ENCODE measurements at regions not wholly inside any gene's neighbourhood (a gene's known extent, or its start where the extent isn't known, plus 50 kb on each side); places are given as distances from the start of the nearest gene placed in this dataset.
"Not testable (repeated sequence)": the region's sequence is repeated elsewhere in the genome, so short reads cannot be mapped to it uniquely, and the experiment has no call there.

DNA sequence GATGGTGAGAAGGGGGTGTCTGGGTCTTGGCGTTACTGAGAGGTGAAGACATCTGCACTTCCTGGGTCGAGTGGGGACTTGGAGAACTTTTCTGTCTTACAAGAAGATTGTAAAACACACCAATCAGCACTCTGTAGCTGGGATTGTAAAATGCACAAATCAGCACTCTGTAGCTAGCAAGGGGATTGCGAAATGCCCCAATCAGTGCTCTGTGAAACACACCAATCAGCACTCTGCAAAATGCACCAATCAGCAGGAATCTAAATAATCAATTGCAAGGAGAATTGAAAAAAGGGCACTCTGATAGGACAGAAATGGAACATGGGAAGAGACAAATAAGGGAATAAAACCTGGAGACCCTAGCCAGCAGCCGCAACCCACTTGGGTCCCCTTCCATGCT lies 376.1 kb upstream of the SFSWAP start:
- no peak overlapping the region for H3K27ac ChIP-seq
- no peak overlapping the region for H3K4me3 ChIP-seq
- no peaks in the 10 kb centered on the region for H3K4me1 ChIP-seq (ENCODE audit: low read depth)
- H3K9me3 ChIP-seq (ENCODE audit: low read depth) = no peaks in the 10 kb centered on the region
- H3K27me3 ChIP-seq = no peaks in the 10 kb centered on the region
- H3K36me3 ChIP-seq = no peaks in the 10 kb centered on the region
- no peak for DNase-seq (ENCODE audit: low read depth in 1 of 2, low spot score in 1 of 2)
- TF ChIP-seq, protein P1, sequence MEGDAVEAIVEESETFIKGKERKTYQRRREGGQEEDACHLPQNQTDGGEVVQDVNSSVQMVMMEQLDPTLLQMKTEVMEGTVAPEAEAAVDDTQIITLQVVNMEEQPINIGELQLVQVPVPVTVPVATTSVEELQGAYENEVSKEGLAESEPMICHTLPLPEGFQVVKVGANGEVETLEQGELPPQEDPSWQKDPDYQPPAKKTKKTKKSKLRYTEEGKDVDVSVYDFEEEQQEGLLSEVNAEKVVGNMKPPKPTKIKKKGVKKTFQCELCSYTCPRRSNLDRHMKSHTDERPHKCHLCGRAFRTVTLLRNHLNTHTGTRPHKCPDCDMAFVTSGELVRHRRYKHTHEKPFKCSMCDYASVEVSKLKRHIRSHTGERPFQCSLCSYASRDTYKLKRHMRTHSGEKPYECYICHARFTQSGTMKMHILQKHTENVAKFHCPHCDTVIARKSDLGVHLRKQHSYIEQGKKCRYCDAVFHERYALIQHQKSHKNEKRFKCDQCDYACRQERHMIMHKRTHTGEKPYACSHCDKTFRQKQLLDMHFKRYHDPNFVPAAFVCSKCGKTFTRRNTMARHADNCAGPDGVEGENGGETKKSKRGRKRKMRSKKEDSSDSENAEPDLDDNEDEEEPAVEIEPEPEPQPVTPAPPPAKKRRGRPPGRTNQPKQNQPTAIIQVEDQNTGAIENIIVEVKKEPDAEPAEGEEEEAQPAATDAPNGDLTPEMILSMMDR (IDR thresholded peaks at IDR 0.05; ENCODE audit: low read depth, low read length) = no peak

DNA sequence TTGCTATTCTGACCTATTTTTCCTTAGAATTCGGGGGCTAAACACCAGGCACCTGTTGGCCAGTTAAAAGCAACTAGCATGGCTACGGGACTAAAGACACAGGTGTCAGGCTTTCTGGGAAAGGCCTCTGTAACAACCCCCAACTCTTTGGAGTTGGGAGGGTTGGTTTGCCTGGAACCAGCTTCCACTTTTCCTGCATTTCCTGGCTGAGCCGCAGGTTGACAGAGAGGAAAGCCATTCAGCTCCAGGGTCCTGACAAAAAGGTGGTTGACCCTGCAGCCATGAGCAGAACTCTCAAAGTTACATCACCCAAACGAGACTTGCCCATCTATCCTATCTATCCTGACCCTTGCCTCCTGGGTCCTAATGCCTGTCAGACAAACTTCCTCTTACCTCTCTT lies 375.4 kb upstream of the SFSWAP start:
- Histone ChIP-seq H3K27ac (no peak overlapping the region), H3K9me3 (ENCODE audit: low read depth) (no peaks in the 10 kb centered on the region), H3K36me3 (no peaks in the 10 kb centered on the region), H3K27me3 (no peaks in the 10 kb centered on the region), H3K4me3 (no peak overlapping the region), H3K4me1 (ENCODE audit: low read depth) (no peaks in the 10 kb centered on the region)
- TF ChIP-seq, protein P1 (IDR thresholded peaks at IDR 0.05; ENCODE audit: low read depth, low read length) = no peak
- no peak for DNase-seq (ENCODE audit: low read depth in 1 of 2, low spot score in 1 of 2)

DNA sequence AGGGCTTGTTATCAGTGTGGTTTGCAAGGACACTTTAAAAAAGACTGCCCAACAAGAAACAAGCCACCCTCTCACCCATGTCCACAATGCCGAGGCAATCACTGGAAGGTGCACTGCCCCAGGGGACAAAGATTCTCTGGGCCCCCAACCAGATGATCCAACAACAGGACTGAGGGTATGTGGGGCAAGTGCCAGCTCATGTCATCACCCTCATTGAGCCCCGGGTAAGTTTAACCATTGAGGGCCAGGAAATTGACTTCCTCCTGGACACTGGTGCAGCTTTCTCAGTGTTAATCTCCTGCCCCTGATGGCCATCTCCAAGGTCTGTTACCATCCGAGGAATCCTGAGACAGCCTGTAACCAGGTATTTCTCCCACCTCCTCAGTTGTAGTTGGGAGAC lies 373.0 kb upstream of the SFSWAP start:
- not testable (repeated sequence) for H3K27me3 ChIP-seq; H3K9me3 ChIP-seq (ENCODE audit: low read depth); H3K4me1 ChIP-seq (ENCODE audit: low read depth); H3K27ac ChIP-seq; DNase-seq (ENCODE audit: low read depth in 1 of 2, low spot score in 1 of 2); H3K4me3 ChIP-seq; H3K36me3 ChIP-seq

DNA sequence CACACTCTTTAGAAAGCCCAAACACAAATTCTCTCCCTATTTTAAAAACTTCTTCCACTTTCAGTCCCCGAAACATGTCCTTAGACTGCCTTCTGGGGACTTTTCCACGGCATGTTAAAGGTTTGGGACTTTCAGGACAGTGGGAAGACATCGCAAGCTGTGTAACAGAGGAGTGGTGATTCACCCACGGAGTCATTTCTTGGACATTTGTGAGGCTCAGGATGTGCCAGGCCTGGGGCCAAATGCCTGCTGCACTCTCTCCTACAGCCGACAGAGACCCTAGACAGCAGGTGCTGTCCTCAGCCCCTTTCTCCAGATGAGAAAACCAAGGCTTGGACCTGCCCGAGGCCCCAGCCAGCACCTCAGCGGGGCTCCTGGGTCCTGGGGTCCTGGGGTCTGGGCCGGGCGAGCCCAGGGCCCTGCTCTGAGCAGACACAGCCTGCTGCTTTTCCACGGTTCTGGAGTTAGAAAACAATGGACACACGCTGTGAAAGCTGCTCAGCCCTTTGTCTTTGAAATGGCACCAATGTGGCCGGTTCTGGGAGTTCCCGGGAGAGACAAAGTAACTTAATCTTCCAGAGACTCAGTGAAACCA lies 370.2 kb upstream of the SFSWAP start:
- TF ChIP-seq, protein P1 (IDR thresholded peaks at IDR 0.05; ENCODE audit: low read depth, low read length) = no peak
- no peak for DNase-seq (ENCODE audit: low read depth in 1 of 2, low spot score in 1 of 2)
- Histone ChIP-seq H3K4me1 (ENCODE audit: low read depth) (no peaks in the 10 kb centered on the region), H3K27me3 (no peaks in the 10 kb centered on the region), H3K9me3 (ENCODE audit: low read depth) (no peaks in the 10 kb centered on the region), H3K27ac (no peak overlapping the region), H3K36me3 (no peaks in the 10 kb centered on the region), H3K4me3 (no peak overlapping the region)

DNA sequence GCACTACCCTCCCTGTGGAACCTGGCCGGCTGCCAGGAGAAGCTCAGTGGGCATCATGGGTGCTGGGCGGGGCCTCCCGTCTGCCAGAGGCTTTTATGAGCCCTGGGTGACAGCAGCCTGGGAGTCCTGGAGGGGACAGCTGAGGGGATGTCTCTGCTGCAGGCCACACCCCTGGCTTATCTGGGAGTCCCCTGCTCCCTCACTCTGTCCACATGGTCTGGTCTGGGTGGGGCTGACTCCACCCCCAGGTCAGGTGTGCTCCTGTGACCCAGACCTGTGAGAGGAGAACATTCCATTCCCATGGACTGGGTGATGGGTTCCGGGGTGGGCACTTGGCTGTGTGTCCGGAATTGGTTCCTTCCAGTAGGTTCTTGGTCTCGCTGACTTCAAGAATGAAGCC lies 369.3 kb upstream of the SFSWAP start:
- H3K27ac ChIP-seq; H3K36me3 ChIP-seq; H3K27me3 ChIP-seq; DNase-seq (ENCODE audit: low read depth in 1 of 2, low spot score in 1 of 2); H3K9me3 ChIP-seq (ENCODE audit: low read depth); H3K4me3 ChIP-seq; H3K4me1 ChIP-seq (ENCODE audit: low read depth): not testable (repeated sequence)

DNA sequence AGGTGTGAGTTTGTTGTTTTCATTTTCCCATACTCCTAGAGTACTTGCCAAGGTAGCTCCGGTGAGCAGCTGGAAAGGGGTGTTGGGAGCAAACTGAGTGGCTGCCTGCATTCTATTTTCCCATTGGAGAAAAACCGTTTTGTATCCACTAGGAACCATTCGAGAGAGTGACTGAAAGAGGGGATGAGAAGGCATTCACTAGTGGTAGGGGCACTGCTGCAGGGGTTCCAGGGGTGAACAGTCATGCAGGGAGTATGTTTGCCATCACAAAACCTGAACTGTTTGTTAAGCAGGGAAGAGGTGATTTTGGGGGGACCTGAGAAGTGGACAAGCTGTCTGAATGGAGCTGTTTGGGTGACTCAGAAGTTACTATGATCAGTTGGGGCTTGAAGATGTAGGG lies 367.5 kb upstream of the SFSWAP start:
- not testable (repeated sequence) for DNase-seq (ENCODE audit: low read depth in 1 of 2, low spot score in 1 of 2)

DNA sequence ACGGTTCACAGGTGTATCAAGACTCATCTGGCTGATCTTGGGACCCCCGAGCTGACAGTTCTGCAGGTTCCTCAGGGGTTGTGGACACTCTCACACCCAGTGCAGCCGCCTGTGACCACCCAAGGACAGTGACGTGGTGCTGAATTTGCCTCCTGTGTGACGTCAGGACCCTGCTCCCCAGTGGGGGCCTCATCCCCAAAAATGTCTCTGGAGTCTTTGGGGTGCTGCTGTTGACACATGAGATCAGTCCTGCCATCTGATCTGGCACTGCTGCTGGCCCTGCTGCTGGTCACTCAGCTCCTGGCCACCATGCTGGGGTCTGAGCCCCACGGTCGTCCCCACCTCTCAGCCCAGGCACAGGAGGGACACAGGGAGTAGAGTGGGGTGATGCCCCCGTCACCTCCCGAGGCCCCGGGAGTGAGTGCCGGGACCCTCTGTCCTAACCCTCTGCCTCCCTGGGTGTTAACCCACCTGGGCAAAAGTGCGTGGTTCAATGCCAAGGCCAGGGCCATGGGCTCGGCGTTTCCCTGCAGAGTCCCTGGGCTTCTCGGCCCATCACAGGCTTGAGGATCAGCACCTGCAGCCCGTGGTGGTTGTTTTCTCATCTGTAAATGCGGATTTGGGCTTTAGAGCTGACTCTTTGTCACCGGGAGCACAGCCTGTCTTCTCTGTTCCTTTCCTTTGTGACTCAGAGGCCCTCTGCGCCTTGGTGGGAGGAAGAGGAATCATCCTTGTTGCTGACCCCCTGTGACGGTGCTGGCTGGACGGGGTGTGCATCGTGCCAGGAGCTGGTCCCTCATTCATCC lies 366.0 kb upstream of the SFSWAP start:
- not testable (repeated sequence) for H3K4me1 ChIP-seq (ENCODE audit: low read depth); H3K9me3 ChIP-seq (ENCODE audit: low read depth); H3K27me3 ChIP-seq; DNase-seq (ENCODE audit: low read depth in 1 of 2, low spot score in 1 of 2); H3K36me3 ChIP-seq; H3K4me3 ChIP-seq; H3K27ac ChIP-seq

More for the DNA sequence above, 367.5 kb upstream of the SFSWAP start:
- H3K27ac ChIP-seq; H3K36me3 ChIP-seq; H3K9me3 ChIP-seq (ENCODE audit: low read depth); H3K27me3 ChIP-seq; H3K4me1 ChIP-seq (ENCODE audit: low read depth); H3K4me3 ChIP-seq: not testable (repeated sequence)
